Ramos (cell line): ENCODE measurements at regions not wholly inside any gene's neighbourhood (a gene's known extent, or its start where the extent isn't known, plus 50 kb on each side); places are given as distances from the start of the nearest gene placed in this dataset.
"Not testable (repeated sequence)": the region's sequence is repeated elsewhere in the genome, so short reads cannot be mapped to it uniquely, and the experiment has no call there.

Experiments used
- in situ Hi-C: fragments of 300-500 bp; cut with MboI; formaldehyde crosslinking; loops from one replicate; pipeline ENCODE4 v1.14.3; 2022; ENCODE audit warnings: low sequenced_read_pairs; ENCODE audit not compliant: unreplicated experiment

GRCh38 chr11:67781506-67781905 lies 107.1 kb upstream of the ALDH3B2 start:
- in situ Hi-C loops, result not testable (repeated sequence)

- in situ Hi-C loops, result no loop called here
Observed at GRCh38 chr11:67780056-67780455, 105.6 kb upstream of the ALDH3B2 start.

GRCh38 chr11:67779189-67779875 lies 104.9 kb upstream of the ALDH3B2 start:
- in situ Hi-C loops, result not testable (repeated sequence)

DNA sequence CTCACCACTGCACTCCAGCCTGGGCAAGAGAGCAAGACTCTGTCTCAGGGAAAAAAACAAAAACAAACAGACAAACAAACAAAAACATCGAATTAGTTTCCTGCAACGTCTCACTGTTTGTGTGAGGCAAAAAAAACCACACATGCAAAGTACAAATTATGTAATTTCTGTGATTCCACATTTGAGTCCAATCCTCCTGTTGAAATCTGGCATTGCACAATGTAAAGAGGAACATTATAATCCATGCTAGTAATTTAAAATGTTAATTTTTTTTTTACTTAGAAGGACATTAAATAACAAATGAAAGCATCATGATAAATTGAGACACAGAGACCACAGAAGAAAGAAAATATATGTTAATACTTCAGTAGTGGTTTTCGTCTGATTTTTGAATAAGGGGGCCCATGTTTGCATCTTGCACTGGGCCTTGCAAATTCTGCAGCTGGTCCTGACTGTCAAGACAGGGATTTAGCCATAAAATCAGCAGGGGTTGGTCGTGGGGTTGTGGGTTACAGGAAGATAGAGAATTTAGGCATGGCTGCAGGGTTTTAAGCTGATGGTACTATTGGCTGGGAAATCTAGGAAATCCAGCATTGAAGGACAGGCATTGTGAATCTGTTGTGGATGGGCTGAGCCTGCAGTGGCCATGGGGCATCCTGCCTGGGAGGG lies 102.6 kb upstream of the ALDH3B2 start:
- in situ Hi-C loops, result no loop called here

DNA sequence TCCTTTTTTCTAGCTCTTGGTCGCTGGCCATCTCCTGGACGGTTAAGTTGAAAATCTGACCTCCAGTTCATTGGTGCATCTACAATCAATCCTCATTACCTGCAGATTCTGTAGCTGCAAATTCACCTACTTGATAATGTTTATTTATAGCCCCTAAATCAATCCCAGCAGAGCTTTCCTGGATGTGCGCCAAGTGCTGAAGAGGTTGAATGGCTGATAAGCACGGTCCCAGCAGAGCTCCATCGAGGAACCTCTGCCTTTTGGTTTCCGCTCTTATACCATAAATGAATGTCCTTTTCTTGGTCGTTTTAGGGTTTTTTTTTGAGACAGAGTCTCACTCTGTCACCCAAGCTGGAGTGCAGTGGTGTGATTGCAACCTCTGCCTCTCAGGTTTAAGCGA lies 99.8 kb upstream of the ALDH3B2 start:
- in situ Hi-C loops, result not testable (repeated sequence)

GRCh38 chr11:67768001-67768730 lies 93.7 kb upstream of the ALDH3B2 start:
- in situ Hi-C loops, result not testable (repeated sequence)

- in situ Hi-C loops, result not testable (repeated sequence)
Observed at GRCh38 chr11:67761211-67761610, 86.8 kb upstream of the ALDH3B2 start.

DNA sequence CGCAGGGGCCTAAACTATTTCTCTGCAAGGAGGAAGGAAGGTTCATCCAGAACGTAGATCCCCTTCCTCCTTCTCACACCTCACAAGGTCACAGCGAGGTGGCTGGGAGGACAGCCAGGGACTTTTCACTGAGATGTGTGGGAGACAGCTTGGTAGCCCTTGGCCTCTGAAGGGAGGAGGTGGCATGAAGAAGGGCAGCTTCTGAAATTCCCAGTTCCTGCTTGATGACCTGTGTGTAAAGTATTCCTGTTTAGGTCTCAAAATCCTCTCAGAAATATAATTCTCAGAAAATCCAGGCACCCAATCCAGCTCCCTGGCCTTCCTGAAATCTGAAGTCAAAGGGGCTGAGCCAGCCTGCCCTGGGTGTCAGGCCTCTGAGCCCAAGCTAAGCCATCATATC lies 84.9 kb upstream of the ALDH3B2 start:
- in situ Hi-C loops, result not testable (repeated sequence)

- in situ Hi-C loops, result not testable (repeated sequence)
Observed at GRCh38 chr11:67758467-67758866, 84.0 kb upstream of the ALDH3B2 start.

- in situ Hi-C loops, result not testable (repeated sequence)
Observed at GRCh38 chr11:67758009-67758408, 83.6 kb upstream of the ALDH3B2 start.

DNA sequence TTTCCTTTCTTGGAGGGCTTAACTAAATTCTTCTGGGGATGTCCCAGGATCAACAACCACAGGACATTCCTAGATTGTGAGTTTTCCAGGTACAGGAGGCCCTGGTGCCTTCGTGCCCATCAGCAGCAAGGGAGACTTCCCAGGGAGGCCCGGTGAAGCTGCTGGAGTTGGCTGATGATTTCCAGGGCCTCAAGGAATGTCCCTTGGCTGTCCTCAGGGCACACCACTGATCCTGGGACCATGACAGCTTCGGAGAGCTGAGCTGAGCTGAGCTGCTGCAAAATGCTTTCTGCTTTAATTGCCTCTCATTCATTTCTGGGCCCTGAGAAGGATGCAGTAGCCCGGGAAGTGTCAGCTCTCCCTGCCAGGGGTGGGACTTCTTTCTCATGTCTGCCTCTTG lies 79.4 kb upstream of the ALDH3B2 start:
- in situ Hi-C loops, result not testable (repeated sequence)

DNA sequence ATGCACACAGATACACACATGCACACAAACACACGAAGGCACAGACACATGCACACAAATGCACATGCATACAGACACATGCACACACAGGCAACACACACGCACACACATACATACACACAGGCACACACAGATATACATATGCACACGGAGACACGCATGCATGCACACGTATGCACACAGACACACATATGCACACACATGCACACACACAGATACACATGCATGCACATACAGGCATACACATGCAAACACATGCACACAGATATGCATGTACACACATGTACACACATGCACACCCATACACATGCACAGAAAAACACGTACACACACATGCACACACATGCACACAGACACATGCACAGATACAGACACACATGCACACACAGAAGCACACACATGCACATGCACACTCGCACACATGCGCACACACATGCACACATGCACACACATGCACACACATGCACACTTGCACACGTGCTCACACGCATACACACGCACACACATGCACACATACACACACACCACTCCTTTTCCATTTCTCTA lies 70.8 kb upstream of the ALDH3B2 start:
- in situ Hi-C loops, result no loop called here

DNA sequence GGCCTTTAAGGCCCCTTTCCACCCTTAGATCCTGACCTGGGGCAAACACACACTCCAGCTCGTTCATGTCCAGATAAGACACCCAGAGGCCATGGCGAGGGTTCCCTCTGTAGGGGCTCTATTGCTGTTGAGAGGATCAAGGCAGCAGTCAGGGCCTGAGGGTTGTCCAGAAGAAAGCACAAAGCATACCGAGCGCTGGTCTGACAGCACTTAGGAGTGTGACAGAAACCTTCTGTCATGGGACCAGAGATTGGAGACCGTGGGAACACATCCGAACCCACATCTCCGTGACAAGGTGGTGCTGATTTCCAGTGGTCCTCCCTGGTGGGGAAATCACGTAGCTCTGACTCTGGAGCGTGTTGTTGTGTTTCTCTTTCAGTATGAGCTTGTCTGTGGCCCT lies 69.8 kb upstream of the ALDH3B2 start:
- in situ Hi-C loops, result not testable (repeated sequence)

GRCh38 chr11:67738231-67738630 lies 63.8 kb upstream of the ALDH3B2 start:
- in situ Hi-C loops, result not testable (repeated sequence)

DNA sequence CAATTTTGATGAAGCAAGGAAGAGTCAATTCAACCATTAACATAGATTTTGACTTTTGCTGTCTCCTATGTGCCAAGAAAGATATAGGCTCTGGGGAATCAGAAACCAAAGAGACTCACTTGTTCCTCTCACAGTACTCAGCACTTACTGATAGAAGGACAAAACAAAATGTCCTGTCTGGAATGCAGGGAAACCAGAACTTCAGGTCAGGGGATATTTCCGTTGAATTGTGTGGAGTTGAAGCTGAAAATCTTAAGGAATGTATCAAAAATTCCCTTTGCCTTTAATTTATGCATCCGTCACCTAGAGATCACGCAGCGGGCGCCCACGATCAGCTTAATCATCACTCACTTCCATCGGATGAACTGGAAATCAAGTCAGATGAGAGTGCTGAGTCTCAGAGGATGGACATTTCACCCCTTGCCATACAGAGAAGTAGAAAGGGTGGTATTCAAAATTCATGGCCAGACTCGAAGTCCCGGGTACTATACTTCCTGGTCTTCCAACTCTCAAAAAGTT lies 63.2 kb upstream of the ALDH3B2 start:
- in situ Hi-C loops, result not testable (repeated sequence)

GRCh38 chr11:67732045-67732787 lies 57.8 kb upstream of the ALDH3B2 start:
- in situ Hi-C loops, result no loop called here

- in situ Hi-C loops, result no loop called here
Observed at GRCh38 chr11:67731583-67731982, 57.2 kb upstream of the ALDH3B2 start.

DNA sequence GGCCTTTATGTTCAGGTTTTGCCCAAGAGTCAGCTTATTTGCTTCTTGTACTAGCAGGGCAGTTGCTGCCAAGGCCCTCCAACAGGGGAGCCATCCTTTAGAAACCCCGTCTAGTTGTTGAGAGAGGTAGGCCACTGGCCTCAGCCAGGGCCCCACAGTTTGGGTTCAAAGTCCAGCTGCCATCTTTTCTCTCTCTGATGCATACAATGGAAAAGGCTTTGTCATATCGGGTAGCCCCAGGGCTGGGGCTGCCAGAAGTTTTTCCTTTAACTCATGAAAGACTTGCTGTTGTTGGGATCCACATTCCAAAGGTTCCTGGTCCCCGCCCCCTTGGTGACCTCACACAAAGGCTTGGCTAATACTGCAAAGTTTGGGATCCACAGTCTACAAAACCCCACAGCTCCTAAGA lies 53.7 kb upstream of the ALDH3B2 start:
- in situ Hi-C loops, result not testable (repeated sequence)

DNA sequence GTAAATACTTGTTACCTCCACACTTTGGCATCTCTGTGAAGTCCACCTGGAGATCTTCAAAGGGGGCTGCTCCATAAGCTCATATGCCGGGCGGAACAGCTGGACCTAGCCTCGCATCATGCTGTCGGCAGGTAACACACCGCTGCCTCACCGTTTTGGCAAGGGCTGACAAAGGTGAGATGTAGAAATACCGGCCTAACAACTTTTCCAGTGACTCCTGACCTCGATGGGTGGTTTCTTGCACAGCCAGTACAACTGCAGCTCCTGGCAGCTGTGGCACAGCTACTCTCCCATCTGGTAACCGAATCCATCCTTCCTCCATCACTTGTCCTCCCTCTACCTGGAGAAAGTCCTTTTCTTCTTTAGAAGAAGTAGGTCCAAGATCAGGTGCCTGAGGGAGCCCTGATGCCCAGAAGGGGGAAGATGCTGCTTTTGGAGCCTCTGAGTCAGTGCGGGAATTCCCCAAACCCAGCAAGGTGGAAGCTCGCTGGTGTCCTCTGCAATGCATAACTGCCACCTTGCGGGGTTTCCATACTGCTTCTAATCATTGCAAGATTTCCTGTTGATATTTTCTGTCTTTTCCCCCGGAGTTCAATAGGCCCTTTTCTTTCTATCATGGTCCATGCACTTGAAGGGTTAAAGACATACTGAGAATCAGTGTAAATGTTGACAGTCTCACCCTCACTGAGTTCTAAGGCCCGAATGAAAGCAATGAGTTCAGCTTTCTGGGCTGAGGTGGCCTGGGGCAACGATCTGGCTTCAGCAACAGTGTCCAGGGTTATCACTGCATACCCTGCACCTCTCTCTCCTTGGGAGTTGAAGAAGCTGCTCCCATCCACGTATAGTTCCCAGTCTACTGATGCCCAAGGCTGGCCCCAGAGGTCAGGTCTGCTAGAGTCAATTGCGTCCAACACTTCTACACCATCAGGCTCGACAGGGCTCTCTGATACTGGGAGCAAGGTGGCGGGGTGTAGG lies 52.9 kb upstream of the ALDH3B2 start:
- in situ Hi-C loops, result not testable (repeated sequence)
